Hypothalamus (tissue), 51 donors: ENCODE measurements at regions not wholly inside any gene's neighbourhood (a gene's known extent, or its start where the extent isn't known, plus 50 kb on each side); places are given as distances from the start of the nearest gene placed in this dataset.
"Not testable (repeated sequence)": the region's sequence is repeated elsewhere in the genome, so short reads cannot be mapped to it uniquely, and the experiment has no call there.

Source experiments
- DNase-seq, 51 donors: peaks; one replicate each; lab custom pipeline; 2025; lab: John Stamatoyannopoulos, UW

DNA sequence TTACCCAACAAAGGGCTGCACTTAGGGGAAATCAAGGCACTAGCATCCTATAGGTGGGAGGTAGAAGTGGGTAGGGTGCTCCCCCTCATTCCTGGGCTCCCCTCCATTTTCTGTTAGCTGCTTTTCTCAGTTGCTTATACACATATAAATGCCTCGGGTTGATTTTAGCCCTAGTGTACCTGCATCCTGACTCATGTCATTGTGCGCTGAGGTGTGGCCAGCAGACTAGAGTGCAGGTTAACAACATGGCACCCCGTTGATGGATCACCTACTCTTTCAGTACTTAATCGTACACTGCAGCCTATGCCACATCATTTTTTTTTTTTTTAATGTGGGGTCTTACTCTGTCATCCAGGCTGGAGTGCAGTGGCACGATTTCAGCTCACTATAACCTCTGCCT lies 144.0 kb upstream of the ITGB1 start:
- no peak for DNase-seq

DNA sequence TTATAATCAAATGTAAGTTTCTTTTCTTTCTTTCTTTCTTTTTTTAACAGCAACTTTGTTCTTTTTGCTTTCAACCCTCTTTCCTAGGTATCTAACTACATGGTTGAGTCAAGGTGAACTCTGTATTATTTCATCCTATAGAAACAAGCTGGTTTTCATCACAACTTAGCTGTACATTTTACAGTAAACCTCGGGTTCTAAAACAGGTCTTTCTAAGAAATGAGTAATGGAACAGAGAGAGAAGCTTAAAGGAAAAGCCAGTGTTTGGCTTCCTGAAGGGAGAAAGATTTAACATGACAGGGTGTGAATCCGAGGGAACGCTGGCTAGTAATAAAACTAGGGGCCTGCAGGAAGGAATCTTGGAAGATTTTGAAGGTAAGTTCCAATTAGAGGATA lies 143.4 kb upstream of the ITGB1 start:
- no peak for DNase-seq

- no peak for DNase-seq
Observed at GRCh38 chr10:33100781-33101391, 142.9 kb upstream of the ITGB1 start.

GRCh38 chr10:33099748-33100147 lies 141.7 kb upstream of the ITGB1 start:
- DNase-seq: no peak

GRCh38 chr10:33098951-33099663 lies 141.1 kb upstream of the ITGB1 start:
- DNase-seq: no peak

DNA sequence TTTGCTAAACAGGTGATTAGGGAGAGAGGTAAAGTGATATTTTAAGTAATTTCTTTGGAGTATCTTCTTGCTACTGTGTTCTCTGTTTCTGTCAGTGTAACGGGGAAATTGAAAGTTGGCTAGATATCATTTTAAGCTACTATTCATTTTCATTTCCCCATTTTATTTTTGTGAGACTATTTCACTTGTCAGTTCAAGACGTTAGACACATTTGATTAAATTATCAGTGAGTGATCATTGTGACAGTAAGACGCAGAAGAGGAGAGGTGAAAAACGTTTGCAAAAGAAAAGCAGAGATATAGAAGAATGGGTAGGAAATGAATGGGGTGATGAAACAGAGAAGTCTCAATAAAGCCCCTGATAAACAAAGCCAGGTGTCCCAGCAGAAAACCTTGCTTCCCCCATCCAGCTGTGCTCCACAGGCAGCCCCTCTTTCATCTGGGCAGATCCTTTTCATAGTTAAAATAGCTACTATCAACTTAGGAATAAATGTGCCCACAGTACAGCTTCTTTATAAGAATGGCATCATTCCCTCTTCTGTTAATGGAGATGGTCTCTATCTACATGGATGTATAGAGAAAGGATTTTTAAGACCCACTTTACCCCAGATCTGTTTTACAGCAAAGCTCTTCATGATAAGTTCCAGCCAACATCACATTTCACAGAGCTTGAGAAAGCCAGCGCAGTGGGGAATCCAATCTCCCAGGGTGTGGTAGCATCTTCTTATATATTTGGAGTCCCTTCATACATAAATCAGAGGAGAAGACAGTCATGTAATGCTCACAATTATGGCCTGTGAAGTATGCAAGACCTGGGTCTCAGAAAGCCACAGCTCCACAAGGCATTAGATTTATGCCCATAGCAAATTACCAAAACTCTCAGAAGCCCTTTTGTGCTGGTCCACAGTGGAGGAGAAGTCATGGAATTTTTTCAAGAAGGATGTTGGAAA lies 138.1 kb upstream of the ITGB1 start:
- no peak for DNase-seq

- no peak for DNase-seq
Observed at GRCh38 chr10:33094263-33095051, 136.4 kb upstream of the ITGB1 start.

DNA sequence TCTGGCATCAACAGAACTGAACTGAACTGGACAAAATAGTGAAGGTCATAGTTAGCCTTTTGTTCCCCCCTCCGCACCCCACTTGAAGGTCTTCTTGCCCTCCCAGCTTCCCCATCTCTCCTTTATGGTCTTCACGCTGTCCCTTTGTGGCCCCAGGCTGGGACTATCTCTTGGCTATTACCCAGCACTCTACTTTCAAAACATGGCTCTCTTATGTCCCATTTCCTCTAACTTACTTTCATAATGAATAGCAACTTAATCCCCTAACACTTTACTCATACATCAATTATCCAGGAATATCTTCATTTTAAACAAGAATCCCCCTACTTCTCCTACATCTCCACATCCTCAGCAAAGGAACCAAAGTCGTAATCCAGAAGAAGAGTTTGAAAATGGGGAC lies 135.3 kb upstream of the ITGB1 start:
- no peak for DNase-seq

- no peak for DNase-seq
Observed at GRCh38 chr10:33092596-33092995, 134.6 kb upstream of the ITGB1 start.

- no peak for DNase-seq
Observed at GRCh38 chr10:33091201-33091600, 133.2 kb upstream of the ITGB1 start.

DNA sequence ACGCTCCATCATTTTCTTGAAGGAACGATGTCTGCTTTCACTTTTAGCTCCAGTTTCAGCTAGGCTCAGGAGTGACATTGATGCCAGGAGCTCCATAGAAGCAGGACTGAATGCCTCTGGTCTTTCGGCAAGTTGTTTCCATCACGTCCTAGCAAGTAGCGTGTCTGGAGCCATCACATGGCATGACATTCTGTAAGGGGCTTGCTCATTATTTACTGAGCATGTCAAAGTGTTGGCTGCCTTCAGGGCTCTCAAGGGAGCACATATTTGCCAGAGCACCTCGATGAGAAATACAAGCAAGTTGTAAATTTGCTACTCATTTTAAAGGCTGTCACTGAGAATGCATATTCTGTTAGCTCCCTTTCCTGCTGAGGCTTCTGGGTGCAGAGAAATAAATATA lies 131.0 kb upstream of the ITGB1 start:
- DNase-seq: no peak

DNA sequence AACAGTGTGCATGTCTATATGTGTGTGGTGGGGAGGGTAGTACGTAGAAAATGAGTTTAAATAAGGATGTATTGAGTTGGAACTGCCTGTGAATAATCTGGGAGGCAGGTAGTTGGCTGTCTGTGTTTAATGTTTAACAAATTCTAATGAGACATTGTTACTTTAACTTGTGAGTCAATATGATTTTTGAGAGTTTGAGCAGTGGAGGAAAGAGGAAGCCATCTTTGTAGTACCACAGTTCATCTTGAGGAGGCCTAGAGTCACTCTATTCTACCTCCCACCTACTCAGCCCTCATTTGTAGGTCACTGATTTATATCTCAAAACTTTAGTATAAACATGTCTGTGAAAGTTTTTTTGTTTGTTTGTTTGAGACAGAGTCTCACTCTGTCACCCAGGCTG lies 129.9 kb upstream of the ITGB1 start:
- DNase-seq: no peak

DNA sequence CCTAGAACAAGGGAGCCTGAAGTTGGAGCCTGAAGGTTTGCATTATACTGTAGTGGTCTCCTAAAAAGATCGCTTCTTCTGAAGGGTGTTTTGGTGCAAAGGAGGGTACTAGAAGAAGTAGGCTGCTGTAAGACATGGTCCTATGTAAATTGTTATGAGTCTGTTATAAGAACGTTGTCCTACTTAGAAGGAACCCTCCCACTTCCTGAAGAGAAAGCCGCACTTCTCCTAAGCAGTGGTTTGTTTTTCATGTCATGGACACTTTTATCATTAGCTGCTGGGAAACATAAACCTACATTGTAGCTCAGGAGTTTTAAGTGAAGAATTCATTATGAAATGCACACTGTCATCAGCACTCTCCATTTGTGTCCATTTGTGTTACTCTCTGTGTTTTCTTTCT lies 129.1 kb upstream of the ITGB1 start:
- DNase-seq: no peak

GRCh38 chr10:33086100-33086499 lies 128.1 kb upstream of the ITGB1 start:
- DNase-seq: no peak

DNA sequence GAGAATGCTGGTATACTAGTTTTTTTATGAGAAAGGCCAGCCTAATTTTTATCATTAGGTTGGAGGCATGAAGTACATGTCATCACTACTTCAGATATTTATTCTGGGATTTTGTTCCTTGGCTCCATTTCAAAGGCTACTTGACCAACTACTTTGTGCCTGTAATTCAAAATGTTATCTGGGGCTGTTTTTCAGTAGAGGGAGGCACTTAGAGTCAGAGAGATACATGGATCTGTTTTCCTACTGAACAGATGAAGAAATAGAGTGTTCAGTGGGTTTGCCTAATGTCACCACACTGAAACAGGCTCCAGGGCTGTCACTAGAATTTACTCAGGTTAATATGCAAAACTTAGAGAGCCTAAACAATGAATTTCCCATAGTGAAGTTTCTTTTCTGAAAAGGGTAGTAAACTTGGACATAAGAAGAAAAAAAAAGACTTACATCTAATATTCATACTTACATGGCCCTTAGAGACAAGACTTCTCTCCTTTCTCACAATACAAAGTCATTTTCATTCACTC lies 127.3 kb upstream of the ITGB1 start:
- no peak for DNase-seq

DNA sequence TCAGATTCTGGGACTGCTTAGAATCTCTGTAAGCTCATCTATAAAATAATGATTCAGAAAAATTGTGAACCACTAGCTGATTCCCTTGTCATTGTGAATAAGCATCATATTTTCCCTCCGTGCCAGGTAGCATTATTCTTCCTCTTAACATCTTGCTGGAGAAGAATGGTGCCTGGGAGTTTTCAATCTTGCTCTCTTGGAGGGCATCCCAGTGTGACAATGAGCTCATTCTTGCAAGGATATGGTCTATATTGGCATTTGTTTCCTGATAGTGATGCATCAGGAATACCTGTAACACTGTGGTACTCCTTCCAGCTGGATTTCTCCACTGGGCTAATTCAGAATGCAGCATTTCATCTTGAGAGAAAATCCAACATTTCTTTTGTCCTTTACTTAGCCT lies 126.4 kb upstream of the ITGB1 start:
- no peak for DNase-seq

DNA sequence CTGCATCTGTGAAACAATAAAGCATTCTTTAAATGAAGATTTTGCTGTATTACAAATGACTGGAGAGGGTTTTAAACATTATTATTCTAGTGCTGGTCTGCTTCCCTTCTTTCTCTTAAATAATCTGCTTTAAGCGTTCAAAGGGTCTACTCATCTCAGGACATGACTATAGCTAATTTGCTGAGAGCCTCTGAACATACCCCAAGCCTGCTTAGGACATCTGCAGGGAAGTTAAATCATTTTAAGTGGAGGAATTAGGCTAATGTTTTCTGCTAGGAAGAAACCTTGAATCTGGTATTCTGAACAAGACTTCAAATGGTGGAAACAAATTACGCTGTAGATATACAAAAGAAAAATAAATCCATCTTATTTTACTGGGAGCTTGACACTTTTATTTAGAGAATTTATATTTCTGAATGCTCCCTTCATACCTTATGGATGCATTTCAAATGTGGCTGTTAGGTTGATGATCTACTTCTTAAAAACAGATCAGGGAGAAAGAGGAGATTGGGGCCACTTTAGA lies 124.4 kb upstream of the ITGB1 start:
- no peak for DNase-seq

DNA sequence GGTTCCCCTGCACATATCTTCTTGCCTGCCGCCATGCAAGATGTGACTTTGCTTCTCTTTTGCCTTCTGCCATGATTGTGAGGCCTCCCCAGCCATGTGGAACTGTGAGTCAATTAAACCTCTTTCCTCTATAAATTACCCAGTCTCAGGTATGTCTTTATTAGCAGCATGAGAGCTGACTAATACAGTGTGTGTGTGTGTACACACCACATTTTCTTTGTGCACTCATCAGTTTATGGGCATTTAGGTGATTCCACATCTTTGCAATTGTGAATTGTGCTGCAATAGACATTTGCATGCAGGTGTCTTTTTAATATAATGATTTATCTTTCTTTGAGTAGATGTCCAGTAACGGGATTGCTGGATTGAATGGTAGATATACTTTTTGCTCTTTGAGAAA lies 122.4 kb upstream of the ITGB1 start:
- not testable (repeated sequence) for DNase-seq

DNA sequence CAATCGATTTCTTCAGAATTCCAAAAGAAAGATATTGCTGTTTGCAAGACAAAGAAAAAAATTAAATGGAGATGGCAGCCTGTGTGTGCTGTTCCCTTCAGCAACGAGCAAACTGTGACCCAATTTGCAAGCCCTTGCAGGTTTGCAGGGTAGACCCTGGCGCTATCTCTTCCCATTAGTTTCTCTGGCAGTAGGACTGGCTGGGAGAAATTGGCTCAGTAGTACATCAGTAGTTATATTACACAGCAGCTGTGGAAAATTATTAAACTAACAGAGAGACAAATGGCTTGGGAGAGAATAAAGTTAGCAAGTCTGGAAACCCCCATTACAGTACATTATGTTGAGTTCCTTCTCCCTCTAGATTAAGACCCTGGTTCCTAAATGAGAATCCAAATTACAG lies 116.4 kb upstream of the ITGB1 start:
- DNase-seq: no peak

- DNase-seq: no peak
Observed at GRCh38 chr10:33073641-33074415, 115.8 kb upstream of the ITGB1 start.
